Activated CD8-positive, alpha-beta T cell treated with anti-CD3 and anti-CD28 coated beads, Interleukin-2, amount 10 ng/mL, durations not matched to agents 7 days and 5 days (primary cell): ENCODE measurements at regions not wholly inside any gene's neighbourhood (a gene's known extent, or its start where the extent isn't known, plus 50 kb on each side); places are given as distances from the start of the nearest gene placed in this dataset.
"Not testable (repeated sequence)": the region's sequence is repeated elsewhere in the genome, so short reads cannot be mapped to it uniquely, and the experiment has no call there.

Experiments used
- ATAC-seq: fragments of 150-1000 bp; cut with Tn5 transposase; one replicate; pipeline ENCODE4 v1.10.0; 2021; ENCODE audit warnings: moderate library complexity
- CTCF ChIA-PET: fragments of 350-600 bp; sonication (Branson Sonifier 250); formaldehyde crosslinking; loops from one replicate; lab custom pipeline; 2021; ENCODE audit warnings: antibody characterized with exemption; lab: Charles Lee
- POLR2A ChIA-PET: fragments of 350-600 bp; sonication (Branson Sonifier 250); formaldehyde crosslinking; loops from one replicate; lab custom pipeline; 2021; ENCODE audit warnings: antibody characterized with exemption; lab: Charles Lee
- DNase-seq: peaks from one replicate; pipeline ENCODE4 v3.0.0-alpha.2; 2020
- H3K27ac Mint-ChIP-seq: one replicate; pipeline ENCODE4 v1.8.0; 2021; ENCODE audit warnings: mild to moderate bottlenecking, mixed read lengths
- H3K27me3 Mint-ChIP-seq: one replicate; pipeline ENCODE4 v1.8.0; 2021; ENCODE audit warnings: low read depth, mixed read lengths
- H3K36me3 Mint-ChIP-seq: one replicate; pipeline ENCODE4 v1.8.0; 2021; ENCODE audit warnings: low read depth, mixed read lengths
- H3K4me1 Mint-ChIP-seq: one replicate; pipeline ENCODE4 v1.8.0; 2021; ENCODE audit warnings: low read depth, mixed read lengths
- H3K4me3 Mint-ChIP-seq: one replicate; pipeline ENCODE4 v1.8.0; 2021; ENCODE audit warnings: mild to moderate bottlenecking, mixed read lengths
- H3K9me3 Mint-ChIP-seq: one replicate; pipeline ENCODE4 v1.8.0; 2022; ENCODE audit warnings: mixed read lengths; ENCODE audit not compliant: insufficient read depth

DNA sequence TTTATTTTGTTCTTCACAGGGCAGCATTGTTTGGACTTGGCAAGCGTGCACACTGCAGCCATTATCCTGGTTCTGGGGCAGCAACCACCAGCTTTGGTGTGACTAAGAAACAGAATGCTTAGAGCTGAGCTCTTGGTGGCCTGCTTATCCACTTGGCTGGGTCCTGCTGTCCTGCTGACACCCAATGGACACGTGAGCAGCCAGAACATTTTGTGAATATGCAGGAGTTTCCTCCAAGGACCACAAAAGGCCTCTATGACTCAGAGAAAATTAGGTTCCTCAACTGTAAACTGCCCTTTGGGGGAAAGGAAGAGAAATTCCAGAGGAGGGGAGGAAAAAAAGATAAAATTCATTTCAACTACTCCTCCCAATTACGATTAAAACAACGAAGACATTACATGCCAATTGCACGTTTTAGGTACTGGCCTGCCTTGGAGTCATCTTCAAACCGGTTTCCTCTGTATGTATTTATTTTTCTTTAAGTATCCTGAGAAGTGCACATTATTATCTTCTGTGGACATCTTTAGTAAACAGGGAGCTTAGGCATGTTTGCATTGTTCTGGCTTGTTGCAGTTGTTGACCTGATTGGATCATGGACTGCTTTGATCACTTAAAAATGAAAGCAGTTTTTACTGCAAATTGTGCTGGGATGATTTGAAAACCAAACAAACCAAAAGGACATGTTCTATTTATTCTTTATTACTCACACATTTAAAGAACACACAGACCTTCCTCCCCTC, 82.3 kb upstream of the TLE4 start:
- ChIA-PET POLR2A (no interaction called here), CTCF (no interaction called here)
- Mint-ChIP-seq H3K27ac (no peak overlapping the region), H3K4me1 (no peaks in the 10 kb centered on the region), H3K4me3 (no peak overlapping the region), H3K36me3 (no peaks in the 10 kb centered on the region), H3K27me3 (no peaks in the 10 kb centered on the region), H3K9me3 (peaks cover 10% of the 10 kb centered on the region)
- no peak for DNase-seq
- ATAC-seq, result no peak

DNA sequence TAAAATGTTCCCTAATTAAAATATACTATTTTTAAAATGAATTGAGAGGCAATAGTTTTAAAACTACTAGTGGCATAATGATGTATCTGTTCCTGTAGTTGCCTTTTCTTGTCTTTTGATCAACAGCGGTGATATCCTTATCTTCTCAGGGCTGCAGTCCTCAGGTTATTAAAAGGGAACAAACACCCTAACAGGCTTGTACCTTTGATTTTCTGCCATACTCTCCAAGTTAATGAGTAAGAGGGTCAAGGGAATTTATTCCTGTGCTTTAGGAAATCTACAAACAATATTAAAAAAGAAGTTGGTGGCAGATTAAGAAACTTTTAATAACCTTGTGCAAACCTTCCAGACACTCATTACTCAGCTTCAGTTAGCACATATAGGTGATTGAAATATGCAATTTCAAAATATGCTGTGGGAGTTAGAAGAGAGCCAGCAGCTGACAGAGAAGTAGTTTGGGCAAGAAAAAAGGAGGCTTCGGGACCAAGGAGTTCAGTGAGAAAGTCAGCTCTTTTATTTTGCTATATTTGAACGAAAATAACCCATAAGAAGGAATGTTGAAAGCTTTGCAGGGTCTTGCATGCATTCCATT, 81.0 kb upstream of the TLE4 start:
- ChIA-PET CTCF (interaction anchor here (0.7 kb wide), 1 partner anchor 12 kb away, joined by 3 read pairs; no protein-coding TSS in a partner anchor), POLR2A (no interaction called here)
- Mint-ChIP-seq H3K27ac (no peak overlapping the region), H3K27me3 (no peaks in the 10 kb centered on the region), H3K9me3 (peaks cover 10% of the 10 kb centered on the region), H3K36me3 (no peaks in the 10 kb centered on the region), H3K4me1 (no peaks in the 10 kb centered on the region), H3K4me3 (no peak overlapping the region)
- ATAC-seq (no peak), DNase-seq (no peak)

DNA sequence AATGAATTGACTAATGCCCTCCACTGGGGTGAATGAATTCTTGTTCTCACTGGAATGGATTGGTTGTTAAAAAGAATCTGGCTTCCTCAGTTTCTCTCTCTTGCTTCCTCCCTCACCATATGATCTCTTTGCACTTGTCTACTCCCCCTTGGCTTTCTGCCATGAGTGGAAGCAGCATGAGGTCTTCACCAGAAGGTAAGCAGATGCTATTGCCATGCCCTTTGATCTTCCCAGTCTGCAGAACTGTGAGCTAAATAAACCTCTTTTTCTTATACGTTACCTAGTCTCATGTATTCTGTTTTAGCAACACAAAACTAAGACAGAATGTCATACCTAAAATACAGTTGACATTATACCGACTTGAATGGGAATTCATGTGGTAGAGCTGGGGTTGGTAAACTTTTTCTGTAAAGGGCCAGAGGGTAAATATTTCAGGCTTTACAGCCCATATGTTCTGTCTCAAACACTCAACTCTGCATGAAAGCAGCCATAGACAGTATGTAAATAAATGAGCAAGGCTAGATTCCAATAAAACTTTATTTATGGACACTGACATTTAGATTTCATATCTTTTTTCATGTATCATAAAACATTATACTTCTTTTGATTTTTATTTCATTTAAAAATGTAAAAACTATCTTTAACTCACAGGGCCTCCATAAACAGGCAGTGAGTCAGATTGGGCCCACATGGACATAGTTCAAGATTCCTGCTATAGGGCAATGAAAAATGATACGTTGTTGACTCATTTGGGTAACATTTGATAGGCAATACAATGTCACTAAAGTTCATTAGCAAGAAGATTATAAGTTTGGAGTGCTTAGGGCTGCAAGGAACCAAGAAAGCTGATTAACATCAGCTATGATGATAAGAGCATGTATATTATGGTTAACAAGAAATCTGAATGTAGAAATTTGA, 79.4 kb upstream of the TLE4 start:
- ChIA-PET CTCF (no interaction called here), POLR2A (no interaction called here)
- ATAC-seq, result no peak

DNA sequence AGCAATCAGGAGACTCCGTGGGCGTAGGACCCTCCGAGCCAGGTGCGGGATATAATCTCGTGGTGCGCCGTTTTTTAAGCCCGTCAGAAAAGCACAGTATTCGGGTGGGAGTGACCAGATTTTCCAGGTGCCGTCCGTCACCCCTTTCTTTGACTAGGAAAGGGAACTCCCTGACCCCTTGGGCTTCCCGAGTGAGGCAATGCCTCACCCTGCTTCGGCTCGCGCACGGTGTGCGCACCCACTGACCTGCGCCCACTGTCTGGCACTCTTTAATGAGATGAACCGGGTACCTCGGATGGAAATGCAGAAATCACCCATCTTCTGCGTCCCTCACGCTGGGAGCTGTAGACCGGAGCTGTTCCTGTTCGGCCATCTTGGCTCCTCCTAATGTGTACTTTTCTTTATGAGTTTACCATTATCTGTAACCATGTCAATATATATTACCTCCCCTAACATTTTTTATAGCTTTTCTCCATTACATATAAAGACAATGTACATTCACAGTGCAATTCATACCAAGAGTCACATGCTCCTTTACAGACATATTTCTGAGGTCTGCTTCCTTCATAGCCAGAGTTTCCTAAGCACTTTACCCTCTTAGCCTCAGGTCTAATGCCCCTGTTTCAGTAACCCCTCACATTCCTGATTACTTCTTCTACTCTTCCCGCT, 71.4 kb upstream of the TLE4 start:
- H3K27ac Mint-ChIP-seq, CTCF ChIA-PET: not testable (repeated sequence)

More for the DNA sequence above, 79.4 kb upstream of the TLE4 start:
- Mint-ChIP-seq H3K27ac (no peak overlapping the region), H3K9me3 (peaks cover 10% of the 10 kb centered on the region), H3K36me3 (no peaks in the 10 kb centered on the region), H3K4me1 (no peaks in the 10 kb centered on the region), H3K27me3 (no peaks in the 10 kb centered on the region), H3K4me3 (no peak overlapping the region)
- no peak for DNase-seq

DNA sequence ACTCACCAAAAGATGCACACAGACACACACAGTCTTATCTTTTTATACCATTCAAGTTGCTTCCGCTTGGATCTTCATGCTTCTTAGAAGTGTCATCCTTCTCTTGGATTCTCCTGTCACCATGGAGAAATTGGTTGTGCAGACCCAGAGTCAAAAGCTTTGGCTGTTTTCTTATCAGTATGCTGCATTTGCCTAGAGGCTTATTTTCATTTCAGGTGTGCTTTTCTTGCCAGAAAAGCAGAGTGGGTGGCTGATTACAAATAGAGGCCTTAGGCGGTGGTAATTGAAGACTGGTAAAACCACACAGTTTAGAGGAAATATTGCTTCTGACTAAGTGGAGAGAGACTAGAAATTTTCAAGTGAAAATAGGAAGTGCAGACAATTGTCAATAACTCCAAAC, 70.2 kb upstream of the TLE4 start:
- ChIA-PET CTCF (no interaction called here), POLR2A (no interaction called here)
- peaks cover 2% of the 10 kb centered on the region for H3K4me1 Mint-ChIP-seq
- H3K36me3 Mint-ChIP-seq, result no peaks in the 10 kb centered on the region
- no peaks in the 10 kb centered on the region for H3K27me3 Mint-ChIP-seq
- ATAC-seq, result no peak
- H3K4me3 Mint-ChIP-seq, result no peak overlapping the region
- no peak overlapping the region for H3K27ac Mint-ChIP-seq
- peaks cover 4% of the 10 kb centered on the region for H3K9me3 Mint-ChIP-seq
- no peak for DNase-seq

More for the DNA sequence above, 71.4 kb upstream of the TLE4 start:
- H3K27me3 Mint-ChIP-seq, H3K36me3 Mint-ChIP-seq, H3K9me3 Mint-ChIP-seq, H3K4me3 Mint-ChIP-seq, ATAC-seq, H3K4me1 Mint-ChIP-seq, DNase-seq, POLR2A ChIA-PET: not testable (repeated sequence)

DNA sequence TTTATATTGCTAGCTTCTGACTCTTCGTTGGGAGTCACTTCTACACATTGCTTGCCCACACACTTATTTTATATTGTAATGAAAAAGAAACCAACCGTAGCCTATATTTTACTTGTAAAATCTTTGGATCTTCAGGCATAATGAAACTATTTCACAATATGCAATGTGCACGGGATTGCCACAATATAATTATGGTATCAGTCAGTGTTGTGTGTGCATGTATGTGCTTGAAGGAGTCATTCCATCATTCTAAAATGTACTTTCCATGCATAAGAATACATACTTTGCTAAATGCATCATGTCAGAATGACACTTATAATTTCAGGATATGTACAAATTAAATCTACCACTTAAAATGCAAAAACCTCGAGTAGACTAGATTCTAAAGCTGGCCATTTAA, 64.0 kb upstream of the TLE4 start:
- Mint-ChIP-seq H3K9me3 (no peaks in the 10 kb centered on the region), H3K4me3 (no peak overlapping the region)
- CTCF ChIA-PET, result no interaction called here

DNA sequence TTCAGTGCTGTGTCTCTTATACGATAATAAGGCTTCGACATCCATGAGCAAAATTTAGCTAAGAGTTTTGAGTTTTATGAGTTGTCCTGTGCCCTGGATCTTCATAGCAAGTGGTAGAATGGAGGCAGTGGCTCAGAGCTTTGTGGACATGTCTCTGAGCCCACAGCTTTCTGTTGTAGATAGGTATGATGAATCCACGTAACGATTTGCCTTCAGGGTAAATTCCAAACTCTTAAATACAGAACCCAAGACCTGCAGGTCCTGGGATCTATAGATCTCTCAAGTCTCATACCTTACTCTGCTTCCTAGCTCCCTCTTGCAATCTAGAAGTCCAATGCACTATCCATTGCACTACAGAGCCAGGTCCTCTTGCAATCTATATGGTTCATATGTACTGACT, 59.5 kb upstream of the TLE4 start:
- Mint-ChIP-seq H3K4me1 (no peaks in the 10 kb centered on the region), H3K4me3 (no peak overlapping the region), H3K27ac (no peak overlapping the region), H3K36me3 (no peaks in the 10 kb centered on the region), H3K27me3 (no peaks in the 10 kb centered on the region), H3K9me3 (no peaks in the 10 kb centered on the region)
- POLR2A ChIA-PET, result no interaction called here
- CTCF ChIA-PET, result no interaction called here
- no peak for ATAC-seq
- no peak for DNase-seq

More for the DNA sequence above, 64.0 kb upstream of the TLE4 start:
- no peaks in the 10 kb centered on the region for H3K27me3 Mint-ChIP-seq
- no peak for DNase-seq
- no peaks in the 10 kb centered on the region for H3K4me1 Mint-ChIP-seq
- POLR2A ChIA-PET, result no interaction called here
- H3K36me3 Mint-ChIP-seq, result no peaks in the 10 kb centered on the region
- ATAC-seq, result no peak
- no peak overlapping the region for H3K27ac Mint-ChIP-seq
